Astrocyte (in vitro differentiated cells and primary cell): ENCODE measurements at regions not wholly inside any gene's neighbourhood (a gene's known extent, or its start where the extent isn't known, plus 50 kb on each side); places are given as distances from the start of the nearest gene placed in this dataset.

Experiments used
- DNase-seq: peaks from one replicate; pipeline ENCODE4 v3.0.0-alpha.2; 2010; ENCODE audit warnings: low read depth
- FAIRE-seq: peaks from 2 replicates; lab custom pipeline; 2011; peaks lifted over from hg19 to GRCh38; lab: Jason Lieb, UNC
- H2AFZ ChIP-seq: 2 replicates; pipeline ENCODE4 v1.6.0; 2012; ENCODE audit warnings: low read depth, low read length, inconsistent platforms
- H3K27ac ChIP-seq: 2 replicates; pipeline ENCODE4 v1.5.1; 2011; ENCODE audit warnings: low read depth, low read length, inconsistent platforms
- H3K27me3 ChIP-seq: 2 replicates; pipeline ENCODE4 v1.6.0; 2011; ENCODE audit warnings: low read length, inconsistent platforms; ENCODE audit not compliant: insufficient read depth
- H3K36me3 ChIP-seq: 2 replicates; pipeline ENCODE4 v1.5.1; 2011; ENCODE audit warnings: low read length, inconsistent platforms; ENCODE audit not compliant: insufficient read depth
- H3K4me1 ChIP-seq: 2 replicates; pipeline ENCODE4 v1.5.1; 2011; ENCODE audit warnings: low read length, inconsistent platforms; ENCODE audit not compliant: insufficient read depth
- H3K4me2 ChIP-seq: 2 replicates; pipeline ENCODE4 v1.6.0; 2012; ENCODE audit warnings: low read length, inconsistent platforms
- H3K4me3 ChIP-seq: 2 replicates; pipeline ENCODE4 v1.5.1; 2011; ENCODE audit warnings: low read depth, mild to moderate bottlenecking, low read length, inconsistent platforms; ENCODE audit not compliant: insufficient read depth
- H3K79me2 ChIP-seq: 2 replicates; pipeline ENCODE4 v1.6.0; 2012; ENCODE audit warnings: mild to moderate bottlenecking, low read length, inconsistent platforms; ENCODE audit not compliant: insufficient read depth
- H3K9ac ChIP-seq: 2 replicates; pipeline ENCODE4 v1.6.0; 2012; ENCODE audit warnings: mild to moderate bottlenecking, low read length, inconsistent platforms
- H3K9me3 ChIP-seq: 2 replicates; pipeline ENCODE4 v1.5.1; 2012; ENCODE audit warnings: low read depth, mild to moderate bottlenecking, low read length, inconsistent platforms; ENCODE audit not compliant: insufficient read depth
- H4K20me1 ChIP-seq: 2 replicates; pipeline ENCODE4 v1.6.0; 2012; ENCODE audit warnings: low read length, inconsistent platforms; ENCODE audit not compliant: insufficient read depth
- H3K27ac Mint-ChIP-seq: one replicate; pipeline ENCODE4 v1.8.0; 2021; ENCODE audit warnings: mild to moderate bottlenecking, mixed read lengths; ENCODE audit not compliant: unreplicated experiment
- H3K27me3 Mint-ChIP-seq: one replicate; pipeline ENCODE4 v1.8.0; 2021; ENCODE audit warnings: low read depth, mixed read lengths; ENCODE audit not compliant: unreplicated experiment
- H3K36me3 Mint-ChIP-seq: one replicate; pipeline ENCODE4 v1.8.0; 2021; ENCODE audit warnings: low read depth, mixed read lengths; ENCODE audit not compliant: unreplicated experiment
- H3K4me1 Mint-ChIP-seq: one replicate; pipeline ENCODE4 v1.8.0; 2021; ENCODE audit warnings: low read depth, mixed read lengths; ENCODE audit not compliant: unreplicated experiment
- H3K4me3 Mint-ChIP-seq: one replicate; pipeline ENCODE4 v1.8.0; 2021; ENCODE audit warnings: mild to moderate bottlenecking, moderate library complexity, mixed read lengths; ENCODE audit not compliant: unreplicated experiment
- H3K9me3 Mint-ChIP-seq: one replicate; pipeline ENCODE4 v1.8.0; 2021; ENCODE audit warnings: mild to moderate bottlenecking, mixed read lengths; ENCODE audit not compliant: unreplicated experiment
- EZH2 ChIP-seq: IDR thresholded peaks from 2 replicates; pipeline ENCODE4 v1.6.1; 2012; ENCODE audit warnings: mild to moderate bottlenecking, low read length, inconsistent platforms; ENCODE audit not compliant: insufficient read depth
- TF ChIP-seq, protein P1 (sequence below): IDR thresholded peaks from 2 replicates; pipeline ENCODE4 v1.5.1; 2011; ENCODE audit warnings: low read depth, mild to moderate bottlenecking, inconsistent platforms, low read length, moderate library complexity; ENCODE audit not compliant: insufficient read depth

DNA sequence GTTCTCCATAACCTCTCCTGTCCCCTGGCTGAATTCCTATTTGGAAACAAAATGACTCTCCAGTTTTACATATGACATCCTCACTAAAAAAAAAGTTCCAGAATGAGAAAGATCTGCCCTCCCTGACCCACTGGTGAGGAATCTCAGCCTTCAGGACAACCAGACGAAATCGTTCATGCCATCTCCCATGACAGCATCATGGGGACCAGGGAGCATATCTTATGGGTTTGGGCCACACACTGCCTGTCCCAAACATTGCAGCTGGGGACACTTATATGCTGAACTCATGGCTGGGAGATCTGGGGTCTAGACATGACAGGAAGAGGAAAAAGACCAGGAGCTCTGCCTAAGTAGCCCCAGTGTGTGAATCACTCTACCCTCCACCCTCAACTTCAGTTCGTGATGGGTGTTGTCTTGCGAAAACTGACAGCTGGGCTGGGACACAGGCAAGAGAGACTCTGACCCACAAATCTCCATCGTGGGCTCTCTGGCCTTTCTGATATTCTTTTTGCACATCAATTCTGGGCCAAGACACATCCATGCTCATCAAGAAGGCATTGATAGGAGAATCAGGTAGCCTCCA lies 102.0 kb downstream of the ZNF280B start:
- no peak overlapping the region for H3K4me2 ChIP-seq
- Mint-ChIP-seq H3K27ac (no peak overlapping the region), H3K9me3 (peaks cover 4% of the 10 kb centered on the region), H3K27me3 (peaks cover 89% of the 10 kb centered on the region), H3K4me1 (no peaks in the 10 kb centered on the region), H3K36me3 (no peaks in the 10 kb centered on the region), H3K4me3 (no peak overlapping the region)
- FAIRE-seq (no peak), DNase-seq (no peak)
- H3K4me3 ChIP-seq = no peak overlapping the region
- no peaks in the 10 kb centered on the region for H3K27me3 ChIP-seq
- H3K9me3 ChIP-seq = no peaks in the 10 kb centered on the region
- no peaks in the 10 kb centered on the region for H3K4me1 ChIP-seq
- H3K79me2 ChIP-seq = no peaks in the 10 kb centered on the region
- no peak overlapping the region for H2AFZ ChIP-seq
- H3K27ac ChIP-seq = no peak overlapping the region
- TF ChIP-seq, protein P1, sequence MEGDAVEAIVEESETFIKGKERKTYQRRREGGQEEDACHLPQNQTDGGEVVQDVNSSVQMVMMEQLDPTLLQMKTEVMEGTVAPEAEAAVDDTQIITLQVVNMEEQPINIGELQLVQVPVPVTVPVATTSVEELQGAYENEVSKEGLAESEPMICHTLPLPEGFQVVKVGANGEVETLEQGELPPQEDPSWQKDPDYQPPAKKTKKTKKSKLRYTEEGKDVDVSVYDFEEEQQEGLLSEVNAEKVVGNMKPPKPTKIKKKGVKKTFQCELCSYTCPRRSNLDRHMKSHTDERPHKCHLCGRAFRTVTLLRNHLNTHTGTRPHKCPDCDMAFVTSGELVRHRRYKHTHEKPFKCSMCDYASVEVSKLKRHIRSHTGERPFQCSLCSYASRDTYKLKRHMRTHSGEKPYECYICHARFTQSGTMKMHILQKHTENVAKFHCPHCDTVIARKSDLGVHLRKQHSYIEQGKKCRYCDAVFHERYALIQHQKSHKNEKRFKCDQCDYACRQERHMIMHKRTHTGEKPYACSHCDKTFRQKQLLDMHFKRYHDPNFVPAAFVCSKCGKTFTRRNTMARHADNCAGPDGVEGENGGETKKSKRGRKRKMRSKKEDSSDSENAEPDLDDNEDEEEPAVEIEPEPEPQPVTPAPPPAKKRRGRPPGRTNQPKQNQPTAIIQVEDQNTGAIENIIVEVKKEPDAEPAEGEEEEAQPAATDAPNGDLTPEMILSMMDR = no peak
- TF ChIP-seq EZH2 = no peak
- H3K36me3 ChIP-seq = no peaks in the 10 kb centered on the region
- H4K20me1 ChIP-seq = no peaks in the 10 kb centered on the region
- no peak overlapping the region for H3K9ac ChIP-seq

- DNase-seq (no peak), FAIRE-seq (no peak)
- H3K4me2 ChIP-seq = no peak overlapping the region
- peaks cover 4% of the 10 kb centered on the region for H3K9me3 Mint-ChIP-seq
- no peaks in the 10 kb centered on the region for H3K9me3 ChIP-seq
- H3K4me1 Mint-ChIP-seq = no peaks in the 10 kb centered on the region
- TF ChIP-seq, protein P1 = no peak
- TF ChIP-seq EZH2 = no peak
- no peaks in the 10 kb centered on the region for H3K36me3 Mint-ChIP-seq
- no peak overlapping the region for H2AFZ ChIP-seq
- H3K27ac ChIP-seq = no peak overlapping the region
- H3K4me3 Mint-ChIP-seq = no peak overlapping the region
- peaks cover 90% of the 10 kb centered on the region for H3K27me3 Mint-ChIP-seq
- H3K9ac ChIP-seq = no peak overlapping the region
- no peaks in the 10 kb centered on the region for H4K20me1 ChIP-seq
- H3K4me3 ChIP-seq = no peak overlapping the region
- no peaks in the 10 kb centered on the region for H3K36me3 ChIP-seq
- no peak overlapping the region for H3K27ac Mint-ChIP-seq
- H3K79me2 ChIP-seq = no peaks in the 10 kb centered on the region
- no peaks in the 10 kb centered on the region for H3K4me1 ChIP-seq
- no peaks in the 10 kb centered on the region for H3K27me3 ChIP-seq
These were observed 101.5 kb downstream of the ZNF280B start for GRCh38 chr22:22407061-22407460.

DNA sequence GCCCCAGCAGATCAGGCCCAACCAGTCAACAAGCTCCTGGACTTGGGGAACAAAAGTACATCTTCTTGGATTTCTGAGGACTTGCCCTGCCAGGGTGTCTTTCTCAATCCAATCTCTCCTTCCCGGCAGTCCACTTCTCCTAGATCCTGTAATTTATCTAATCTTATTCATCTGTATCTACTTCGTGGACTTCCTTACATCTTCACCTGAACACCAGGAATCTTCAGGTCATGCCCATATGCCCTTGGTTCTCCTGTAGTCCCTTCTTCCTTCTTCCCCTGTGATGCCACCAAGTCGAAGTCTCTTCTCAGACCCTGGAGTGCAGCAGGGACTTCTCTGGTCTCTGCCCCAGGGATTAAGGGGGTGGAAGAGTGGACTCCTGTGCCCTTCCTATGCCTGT lies 100.3 kb downstream of the ZNF280B start:
- Mint-ChIP-seq H3K9me3 (peaks cover 8% of the 10 kb centered on the region), H3K27me3 (peaks cover 90% of the 10 kb centered on the region), H3K4me3 (no peak overlapping the region), H3K27ac (no peak overlapping the region), H3K36me3 (no peaks in the 10 kb centered on the region), H3K4me1 (no peaks in the 10 kb centered on the region)
- FAIRE-seq (no peak), DNase-seq (no peak)
- Histone ChIP-seq H2AFZ (no peak overlapping the region), H3K79me2 (no peaks in the 10 kb centered on the region), H3K27ac (no peak overlapping the region), H3K27me3 (no peaks in the 10 kb centered on the region), H3K9me3 (no peaks in the 10 kb centered on the region), H3K4me1 (no peaks in the 10 kb centered on the region), H4K20me1 (no peaks in the 10 kb centered on the region), H3K36me3 (no peaks in the 10 kb centered on the region), H3K4me3 (no peak overlapping the region), H3K9ac (no peak overlapping the region), H3K4me2 (no peak overlapping the region)
- no peak for TF ChIP-seq EZH2
- TF ChIP-seq, protein P1 = no peak
